H4 (cell line): ENCODE measurements at regions not wholly inside any gene's neighbourhood (a gene's known extent, or its start where the extent isn't known, plus 50 kb on each side); places are given as distances from the start of the nearest gene placed in this dataset.
"Not testable (repeated sequence)": the region's sequence is repeated elsewhere in the genome, so short reads cannot be mapped to it uniquely, and the experiment has no call there.

Source experiments
- DNase-seq: peaks from one replicate; pipeline ENCODE4 v3.0.0-alpha.2; 2015; ENCODE audit warnings: low spot score

GRCh38 chr4:187666697-187667494, 328.7 kb upstream of the ZFP42 start:
- DNase-seq = no peak

- DNase-seq = no peak
Observed at GRCh38 chr4:187668526-187669082, 327.0 kb upstream of the ZFP42 start.

GRCh38 chr4:187671521-187671920, 324.1 kb upstream of the ZFP42 start:
- not testable (repeated sequence) for DNase-seq

- not testable (repeated sequence) for DNase-seq
Observed at GRCh38 chr4:187671958-187672357, 323.6 kb upstream of the ZFP42 start.

GRCh38 chr4:187672526-187672925, 323.0 kb upstream of the ZFP42 start:
- not testable (repeated sequence) for DNase-seq

- no peak for DNase-seq
Observed at GRCh38 chr4:187679450-187679849, 316.1 kb upstream of the ZFP42 start.

- DNase-seq = no peak
Observed at GRCh38 chr4:187685247-187685646, 310.3 kb upstream of the ZFP42 start.

- DNase-seq = no peak
Observed at GRCh38 chr4:187687697-187688096, 307.9 kb upstream of the ZFP42 start.

GRCh38 chr4:187692626-187693025, 302.9 kb upstream of the ZFP42 start:
- DNase-seq = no peak

- DNase-seq = not testable (repeated sequence)
Observed at GRCh38 chr4:187695531-187695930, 300.0 kb upstream of the ZFP42 start.

- no peak for DNase-seq
Observed at GRCh38 chr4:187711586-187711985, 284.0 kb upstream of the ZFP42 start.

GRCh38 chr4:187714957-187715356, 280.6 kb upstream of the ZFP42 start:
- no peak for DNase-seq

GRCh38 chr4:187715466-187715865, 280.1 kb upstream of the ZFP42 start:
- DNase-seq = no peak

- DNase-seq = no peak
Observed at GRCh38 chr4:187724456-187724855, 271.1 kb upstream of the ZFP42 start.

- no peak for DNase-seq
Observed at GRCh38 chr4:187726485-187726884, 269.1 kb upstream of the ZFP42 start.

- DNase-seq = no peak
Observed at GRCh38 chr4:187732524-187732923, 263.0 kb upstream of the ZFP42 start.

- DNase-seq = no peak
Observed at GRCh38 chr4:187739771-187740170, 255.8 kb upstream of the ZFP42 start.

- no peak for DNase-seq
Observed at GRCh38 chr4:187744911-187745310, 250.7 kb upstream of the ZFP42 start.

GRCh38 chr4:187750652-187751051, 244.9 kb upstream of the ZFP42 start:
- DNase-seq = not testable (repeated sequence)

- no peak for DNase-seq
Observed at GRCh38 chr4:187767158-187767557, 228.4 kb upstream of the ZFP42 start.

- DNase-seq = no peak
Observed at GRCh38 chr4:187767687-187768086, 227.9 kb upstream of the ZFP42 start.

- DNase-seq = no peak
Observed at GRCh38 chr4:187770345-187770744, 225.2 kb upstream of the ZFP42 start.

GRCh38 chr4:187777954-187778353, 217.6 kb upstream of the ZFP42 start:
- no peak for DNase-seq

GRCh38 chr4:187780070-187780469, 215.5 kb upstream of the ZFP42 start:
- DNase-seq = no peak
